ENCODE measurements at regions not wholly inside any gene's neighbourhood (a gene's known extent, or its start where the extent isn't known, plus 50 kb on each side); places are given as distances from the start of the nearest gene placed in this dataset.
"Not testable (repeated sequence)": the region's sequence is repeated elsewhere in the genome, so short reads cannot be mapped to it uniquely, and the experiment has no call there.

GRCh38 chr2:175241691-175242090 is 60.2 kb upstream of the ATP5MC3 start:
- Histone ChIP-seq H3K4me3 (replicated peaks in 1 of 3; ENCODE audit: insufficient read depth in 1 of 3, low read depth in 1 of 3, low read length in 3 of 3) (no peak overlapping the region), H2AFZ (ENCODE audit: low read depth, low read length) (no peak overlapping the region), H4K20me1 (replicated peaks; ENCODE audit: control insufficient read depth, extremely low read depth, insufficient read depth, low read length) (no peaks in the 10 kb centered on the region), H3K79me2 (ENCODE audit: control insufficient read depth, insufficient read depth, low read length) (no peaks in the 10 kb centered on the region), H3K9me3 (replicated peaks; ENCODE audit: control insufficient read depth, insufficient read depth, low read length) (no peaks in the 10 kb centered on the region), H3K4me1 (ENCODE audit: control insufficient read depth, extremely low read depth, insufficient read depth, low read length) (no peaks in the 10 kb centered on the region), H3K9me1 (replicated peaks; ENCODE audit: control insufficient read depth, extremely low read depth, insufficient read depth, low read length) (no peaks in the 10 kb centered on the region), H3K9ac (replicated peaks; ENCODE audit: extremely low read depth, insufficient read depth, low read length) (no peak overlapping the region), H3K27ac (ENCODE audit: insufficient read depth, low read depth, low read length) (no peak overlapping the region), H3K4me2 (ENCODE audit: insufficient read depth, low read length) (no peak overlapping the region), H3K27me3 (ENCODE audit: control insufficient read depth in 2 of 2, insufficient read depth in 2 of 2, low read length in 2 of 2) (peaks cover 0 to 2% of the 10 kb centered on the region in 2 experiments), H3K36me3 (ENCODE audit: control insufficient read depth in 2 of 2, extremely low read depth in 1 of 2, insufficient read depth in 2 of 2, low read length in 2 of 2) (no peaks in the 10 kb centered on the region)
- ChIA-PET POLR2A (no interaction called here), CTCF (interaction anchor here (0.9 to 3.0 kb wide), 2 partner anchors 11 to 18 kb away, joined by 3 to 25 read pairs; no protein-coding TSS in a partner anchor)
- no TSS peak for BruUV-seq (replicated peaks)
- TF ChIP-seq MAX (IDR thresholded peaks at IDR 0.05; ENCODE audit: insufficient read depth, insufficient read length) (no peak), POLR2A (IDR thresholded peaks at IDR 0.05; ENCODE audit: low read depth, low read length) (no peak), GATA2 (IDR thresholded peaks at IDR 0.05; ENCODE audit: insufficient read depth, insufficient read length, low read depth, low read length) (no peak), JUN (IDR thresholded peaks at IDR 0.05; ENCODE audit: borderline replicate concordance, insufficient read depth, insufficient read length, low read depth) (no peak), CTCF (IDR thresholded peaks at IDR 0.05; ENCODE audit: extremely low read depth in 1 of 2, insufficient read depth in 1 of 2, low read depth in 1 of 2, low read length in 2 of 2) (no peak), MYC (IDR thresholded peaks at IDR 0.05; ENCODE audit: low read depth, low read length) (no peak), FOS (IDR thresholded peaks at IDR 0.05; ENCODE audit: borderline replicate concordance, insufficient read depth, low read length) (no peak)
- DNase-seq (ENCODE audit: low read depth, low spot score) (no peak), FAIRE-seq (no peak)
- intact Hi-C loops (cut with micrococcal nuclease) = no loop called here
- dilution Hi-C loops (cut with MboI; ENCODE audit: extremely low pct_ligation_motif_present, low sequenced_read_pairs) = no loop called here

GRCh38 chr2:175240033-175240432 is 58.5 kb upstream of the ATP5MC3 start:
- H3K79me2 ChIP-seq (ENCODE audit: control insufficient read depth, insufficient read depth, low read length); H3K4me3 ChIP-seq (replicated peaks in 1 of 3; ENCODE audit: insufficient read depth in 1 of 3, low read depth in 1 of 3, low read length in 3 of 3); FAIRE-seq; H3K9ac ChIP-seq (replicated peaks; ENCODE audit: extremely low read depth, insufficient read depth, low read length); H3K36me3 ChIP-seq (ENCODE audit: control insufficient read depth in 2 of 2, extremely low read depth in 1 of 2, insufficient read depth in 2 of 2, low read length in 2 of 2); H3K4me1 ChIP-seq (ENCODE audit: control insufficient read depth, extremely low read depth, insufficient read depth, low read length); H4K20me1 ChIP-seq (replicated peaks; ENCODE audit: control insufficient read depth, extremely low read depth, insufficient read depth, low read length); H3K27me3 ChIP-seq (ENCODE audit: control insufficient read depth in 2 of 2, insufficient read depth in 2 of 2, low read length in 2 of 2); H2AFZ ChIP-seq (ENCODE audit: low read depth, low read length); intact Hi-C loops (cut with micrococcal nuclease); dilution Hi-C loops (cut with MboI; ENCODE audit: extremely low pct_ligation_motif_present, low sequenced_read_pairs); H3K27ac ChIP-seq (ENCODE audit: insufficient read depth, low read depth, low read length); H3K4me2 ChIP-seq (ENCODE audit: insufficient read depth, low read length); H3K9me1 ChIP-seq (replicated peaks; ENCODE audit: control insufficient read depth, extremely low read depth, insufficient read depth, low read length); BruUV-seq (replicated peaks); H3K9me3 ChIP-seq (replicated peaks; ENCODE audit: control insufficient read depth, insufficient read depth, low read length); CTCF ChIA-PET; DNase-seq (ENCODE audit: low read depth, low spot score); POLR2A ChIA-PET: not testable (repeated sequence)

Measured in endothelial cell of umbilical vein (primary cell).